Effector CD4-positive, alpha-beta T cell (primary cell): ENCODE measurements at regions not wholly inside any gene's neighbourhood (a gene's known extent, or its start where the extent isn't known, plus 50 kb on each side); places are given as distances from the start of the nearest gene placed in this dataset.
"Not testable (repeated sequence)": the region's sequence is repeated elsewhere in the genome, so short reads cannot be mapped to it uniquely, and the experiment has no call there.

Experiments
- DNase-seq: peaks from one replicate; pipeline ENCODE4 v3.0.0-alpha.2; 2020

GRCh38 chr16:63169100-63169499, 1132.9 kb upstream of the CDH8 start:
- DNase-seq, result no peak

- no peak for DNase-seq
Measured at GRCh38 chr16:63157818-63158217, 1121.6 kb upstream of the CDH8 start.

GRCh38 chr16:63146251-63146650, 1110.0 kb upstream of the CDH8 start:
- no peak for DNase-seq

- no peak for DNase-seq
Measured at GRCh38 chr16:63145411-63145810, 1109.2 kb upstream of the CDH8 start.

GRCh38 chr16:63135069-63135468, 1098.8 kb upstream of the CDH8 start:
- no peak for DNase-seq

GRCh38 chr16:63131503-63131902, 1095.3 kb upstream of the CDH8 start:
- DNase-seq, result no peak

GRCh38 chr16:63130942-63131341, 1094.7 kb upstream of the CDH8 start:
- DNase-seq, result no peak

- peak; percentile 1 for DNase-seq
Measured at GRCh38 chr16:63129411-63130125, 1093.3 kb upstream of the CDH8 start.

GRCh38 chr16:63119905-63120304, 1083.7 kb upstream of the CDH8 start:
- DNase-seq, result not testable (repeated sequence)

GRCh38 chr16:63100082-63100481, 1063.8 kb upstream of the CDH8 start:
- DNase-seq, result no peak

GRCh38 chr16:63096857-63097256, 1060.6 kb upstream of the CDH8 start:
- DNase-seq, result no peak

GRCh38 chr16:63092736-63093135, 1056.5 kb upstream of the CDH8 start:
- DNase-seq, result no peak

GRCh38 chr16:63082101-63082500, 1045.9 kb upstream of the CDH8 start:
- no peak for DNase-seq

- DNase-seq, result no peak
Measured at GRCh38 chr16:63080746-63081145, 1044.5 kb upstream of the CDH8 start.

GRCh38 chr16:63069047-63069446, 1032.8 kb upstream of the CDH8 start:
- DNase-seq, result no peak

GRCh38 chr16:63067141-63067540, 1030.9 kb upstream of the CDH8 start:
- DNase-seq, result no peak

- no peak for DNase-seq
Measured at GRCh38 chr16:63066552-63066951, 1030.3 kb upstream of the CDH8 start.

- DNase-seq, result no peak
Measured at GRCh38 chr16:63061319-63061718, 1025.1 kb upstream of the CDH8 start.

GRCh38 chr16:63059676-63060075, 1023.4 kb upstream of the CDH8 start:
- no peak for DNase-seq

- no peak for DNase-seq
Measured at GRCh38 chr16:63057341-63057740, 1021.1 kb upstream of the CDH8 start.

GRCh38 chr16:63050391-63050790, 1014.2 kb upstream of the CDH8 start:
- no peak for DNase-seq

GRCh38 chr16:63038397-63039106, 1002.3 kb upstream of the CDH8 start:
- no peak for DNase-seq

- DNase-seq, result no peak
Measured at GRCh38 chr16:63037761-63038396, 1001.6 kb upstream of the CDH8 start.

GRCh38 chr16:63018581-63019223, 982.5 kb upstream of the CDH8 start:
- DNase-seq, result no peak
